ENCODE measurements at regions not wholly inside any gene's neighbourhood (a gene's known extent, or its start where the extent isn't known, plus 50 kb on each side); places are given as distances from the start of the nearest gene placed in this dataset.

DNA sequence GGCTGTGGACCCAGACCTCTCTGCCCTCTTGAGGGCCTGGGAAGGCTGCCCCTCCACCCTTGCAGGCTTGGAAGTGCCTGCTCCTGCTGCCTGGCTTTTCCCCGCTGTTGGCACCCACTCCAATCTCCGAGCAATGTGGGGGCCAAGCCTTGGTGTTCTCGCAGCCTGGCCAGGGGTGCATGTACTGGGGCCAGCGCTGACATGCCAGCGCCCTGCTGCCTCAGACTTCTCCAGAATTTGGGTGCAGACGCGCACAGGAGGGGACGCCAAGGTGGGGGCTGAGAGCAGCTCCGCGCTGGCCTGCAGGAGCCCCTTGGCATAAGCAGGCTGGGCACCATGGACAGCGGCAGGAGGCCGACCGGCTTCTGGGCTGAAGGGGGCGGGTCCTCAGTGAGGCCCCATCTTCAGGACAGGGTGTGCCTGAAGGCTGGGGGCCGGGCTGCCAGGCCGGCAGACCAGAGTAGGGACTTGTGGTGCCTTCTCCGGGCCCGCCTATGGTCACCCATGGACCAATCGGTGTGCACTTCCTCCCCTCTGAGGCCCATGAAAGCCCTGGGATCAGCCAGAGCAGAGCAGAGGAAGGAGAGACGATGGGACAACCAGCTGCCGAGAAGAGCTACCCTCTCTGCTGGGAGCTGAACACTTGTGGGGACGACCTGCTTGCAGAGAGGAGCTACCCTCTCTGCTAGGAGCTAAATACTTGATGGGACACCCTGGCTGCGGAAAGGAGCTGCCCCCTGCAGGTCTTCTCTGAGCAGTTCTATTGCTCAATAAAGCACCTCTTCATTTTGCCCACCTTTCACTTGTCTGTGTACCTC lies 118.3 kb downstream of the DNAAF6 start:
- TF ChIP-seq NONO (IDR thresholded peaks at IDR 0.05) (no peak), NONO (CRISPR knock-in tag; conservative IDR thresholded peaks at IDR 0.05) (no peak), TBL1XR1 (IDR thresholded peaks at IDR 0.05; ENCODE audit: borderline replicate concordance, low read length, partially characterized antibody) (no peak), ZNF878 (CRISPR knock-in tag; IDR thresholded peaks at IDR 0.05) (no peak), EP300 (IDR thresholded peaks at IDR 0.05; ENCODE audit: low read depth in 2 of 2, low read length in 2 of 2) (no peak), EP300 (CRISPR knock-in tag; IDR thresholded peaks at IDR 0.05; ENCODE audit: borderline replicate concordance) (no peak), MTF1 (CRISPR knock-in tag; IDR thresholded peaks at IDR 0.05) (no peak), JUND (CRISPR knock-in tag; IDR thresholded peaks at IDR 0.05) (no peak), NCOR1 (IDR thresholded peaks at IDR 0.05; ENCODE audit: borderline replicate concordance, low read length) (no peak), POLR2A (IDR thresholded peaks at IDR 0.05; ENCODE audit: insufficient read depth in 1 of 2, low read depth in 2 of 2, low read length in 2 of 2) (no peak)
- TF ChIP-seq, protein P1, sequence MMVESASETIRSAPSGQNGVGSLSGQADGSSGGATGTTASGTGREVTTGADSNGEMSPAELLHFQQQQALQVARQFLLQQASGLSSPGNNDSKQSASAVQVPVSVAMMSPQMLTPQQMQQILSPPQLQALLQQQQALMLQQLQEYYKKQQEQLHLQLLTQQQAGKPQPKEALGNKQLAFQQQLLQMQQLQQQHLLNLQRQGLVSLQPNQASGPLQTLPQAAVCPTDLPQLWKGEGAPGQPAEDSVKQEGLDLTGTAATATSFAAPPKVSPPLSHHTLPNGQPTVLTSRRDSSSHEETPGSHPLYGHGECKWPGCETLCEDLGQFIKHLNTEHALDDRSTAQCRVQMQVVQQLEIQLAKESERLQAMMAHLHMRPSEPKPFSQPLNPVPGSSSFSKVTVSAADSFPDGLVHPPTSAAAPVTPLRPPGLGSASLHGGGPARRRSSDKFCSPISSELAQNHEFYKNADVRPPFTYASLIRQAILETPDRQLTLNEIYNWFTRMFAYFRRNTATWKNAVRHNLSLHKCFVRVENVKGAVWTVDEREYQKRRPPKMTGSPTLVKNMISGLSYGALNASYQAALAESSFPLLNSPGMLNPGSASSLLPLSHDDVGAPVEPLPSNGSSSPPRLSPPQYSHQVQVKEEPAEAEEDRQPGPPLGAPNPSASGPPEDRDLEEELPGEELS (CRISPR knock-in tag; IDR thresholded peaks at IDR 0.05) = no peak
- TF ChIP-seq, protein P2, sequence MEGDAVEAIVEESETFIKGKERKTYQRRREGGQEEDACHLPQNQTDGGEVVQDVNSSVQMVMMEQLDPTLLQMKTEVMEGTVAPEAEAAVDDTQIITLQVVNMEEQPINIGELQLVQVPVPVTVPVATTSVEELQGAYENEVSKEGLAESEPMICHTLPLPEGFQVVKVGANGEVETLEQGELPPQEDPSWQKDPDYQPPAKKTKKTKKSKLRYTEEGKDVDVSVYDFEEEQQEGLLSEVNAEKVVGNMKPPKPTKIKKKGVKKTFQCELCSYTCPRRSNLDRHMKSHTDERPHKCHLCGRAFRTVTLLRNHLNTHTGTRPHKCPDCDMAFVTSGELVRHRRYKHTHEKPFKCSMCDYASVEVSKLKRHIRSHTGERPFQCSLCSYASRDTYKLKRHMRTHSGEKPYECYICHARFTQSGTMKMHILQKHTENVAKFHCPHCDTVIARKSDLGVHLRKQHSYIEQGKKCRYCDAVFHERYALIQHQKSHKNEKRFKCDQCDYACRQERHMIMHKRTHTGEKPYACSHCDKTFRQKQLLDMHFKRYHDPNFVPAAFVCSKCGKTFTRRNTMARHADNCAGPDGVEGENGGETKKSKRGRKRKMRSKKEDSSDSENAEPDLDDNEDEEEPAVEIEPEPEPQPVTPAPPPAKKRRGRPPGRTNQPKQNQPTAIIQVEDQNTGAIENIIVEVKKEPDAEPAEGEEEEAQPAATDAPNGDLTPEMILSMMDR (CRISPR knock-in tag; IDR thresholded peaks at IDR 0.05) = peak; percentile 22
- TF ChIP-seq, protein P3, sequence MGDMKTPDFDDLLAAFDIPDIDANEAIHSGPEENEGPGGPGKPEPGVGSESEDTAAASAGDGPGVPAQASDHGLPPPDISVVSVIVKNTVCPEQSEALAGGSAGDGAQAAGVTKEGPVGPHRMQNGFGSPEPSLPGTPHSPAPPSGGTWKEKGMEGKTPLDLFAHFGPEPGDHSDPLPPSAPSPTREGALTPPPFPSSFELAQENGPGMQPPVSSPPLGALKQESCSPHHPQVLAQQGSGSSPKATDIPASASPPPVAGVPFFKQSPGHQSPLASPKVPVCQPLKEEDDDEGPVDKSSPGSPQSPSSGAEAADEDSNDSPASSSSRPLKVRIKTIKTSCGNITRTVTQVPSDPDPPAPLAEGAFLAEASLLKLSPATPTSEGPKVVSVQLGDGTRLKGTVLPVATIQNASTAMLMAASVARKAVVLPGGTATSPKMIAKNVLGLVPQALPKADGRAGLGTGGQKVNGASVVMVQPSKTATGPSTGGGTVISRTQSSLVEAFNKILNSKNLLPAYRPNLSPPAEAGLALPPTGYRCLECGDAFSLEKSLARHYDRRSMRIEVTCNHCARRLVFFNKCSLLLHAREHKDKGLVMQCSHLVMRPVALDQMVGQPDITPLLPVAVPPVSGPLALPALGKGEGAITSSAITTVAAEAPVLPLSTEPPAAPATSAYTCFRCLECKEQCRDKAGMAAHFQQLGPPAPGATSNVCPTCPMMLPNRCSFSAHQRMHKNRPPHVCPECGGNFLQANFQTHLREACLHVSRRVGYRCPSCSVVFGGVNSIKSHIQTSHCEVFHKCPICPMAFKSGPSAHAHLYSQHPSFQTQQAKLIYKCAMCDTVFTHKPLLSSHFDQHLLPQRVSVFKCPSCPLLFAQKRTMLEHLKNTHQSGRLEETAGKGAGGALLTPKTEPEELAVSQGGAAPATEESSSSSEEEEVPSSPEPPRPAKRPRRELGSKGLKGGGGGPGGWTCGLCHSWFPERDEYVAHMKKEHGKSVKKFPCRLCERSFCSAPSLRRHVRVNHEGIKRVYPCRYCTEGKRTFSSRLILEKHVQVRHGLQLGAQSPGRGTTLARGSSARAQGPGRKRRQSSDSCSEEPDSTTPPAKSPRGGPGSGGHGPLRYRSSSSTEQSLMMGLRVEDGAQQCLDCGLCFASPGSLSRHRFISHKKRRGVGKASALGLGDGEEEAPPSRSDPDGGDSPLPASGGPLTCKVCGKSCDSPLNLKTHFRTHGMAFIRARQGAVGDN (CRISPR knock-in tag; IDR thresholded peaks at IDR 0.05) = no peak
